Activated CD8-positive, alpha-beta memory T cell treated with anti-CD3 and anti-CD28 coated beads, Interleukin-2, amount 50 U/mL, for 24 hours (primary cell): ENCODE measurements at regions not wholly inside any gene's neighbourhood (a gene's known extent, or its start where the extent isn't known, plus 50 kb on each side); places are given as distances from the start of the nearest gene placed in this dataset.

Experiments used
- DNase-seq: peaks from one replicate; pipeline ENCODE4 v3.0.0-alpha.2; 2020; ENCODE audit errors: extremely low read depth

GRCh38 chr1:185581020-185581419, 153.2 kb upstream of the HMCN1 start:
- no peak for DNase-seq

- DNase-seq = no peak
Observed at GRCh38 chr1:185578293-185578692, 155.9 kb upstream of the HMCN1 start.

- DNase-seq = no peak
Observed at GRCh38 chr1:185574139-185574875, 159.9 kb upstream of the HMCN1 start.

GRCh38 chr1:185573677-185574076, 160.5 kb upstream of the HMCN1 start:
- DNase-seq = no peak

- DNase-seq = no peak
Observed at GRCh38 chr1:185573162-185573561, 161.0 kb upstream of the HMCN1 start.

GRCh38 chr1:185570962-185571361, 163.2 kb upstream of the HMCN1 start:
- no peak for DNase-seq

GRCh38 chr1:185568155-185569123, 165.8 kb upstream of the HMCN1 start:
- DNase-seq = no peak

GRCh38 chr1:185567440-185567839, 166.8 kb upstream of the HMCN1 start:
- DNase-seq = no peak

- no peak for DNase-seq
Observed at GRCh38 chr1:185566995-185567394, 167.2 kb upstream of the HMCN1 start.

- no peak for DNase-seq
Observed at GRCh38 chr1:185565302-185565701, 168.9 kb upstream of the HMCN1 start.

GRCh38 chr1:185564816-185565215, 169.4 kb upstream of the HMCN1 start:
- DNase-seq = no peak

- no peak for DNase-seq
Observed at GRCh38 chr1:185562461-185563359, 171.5 kb upstream of the HMCN1 start.

- no peak for DNase-seq
Observed at GRCh38 chr1:185561629-185562028, 172.6 kb upstream of the HMCN1 start.

- DNase-seq = no peak
Observed at GRCh38 chr1:185560760-185561159, 173.4 kb upstream of the HMCN1 start.

GRCh38 chr1:185559684-185560331, 174.4 kb upstream of the HMCN1 start:
- DNase-seq = no peak

GRCh38 chr1:185559151-185559550, 175.0 kb upstream of the HMCN1 start:
- no peak for DNase-seq

- no peak for DNase-seq
Observed at GRCh38 chr1:185556561-185556960, 177.6 kb upstream of the HMCN1 start.

GRCh38 chr1:185555743-185556142, 178.4 kb upstream of the HMCN1 start:
- DNase-seq = no peak

GRCh38 chr1:185551008-185551407, 183.2 kb upstream of the HMCN1 start:
- no peak for DNase-seq

- DNase-seq = no peak
Observed at GRCh38 chr1:185549906-185550305, 184.3 kb upstream of the HMCN1 start.

- no peak for DNase-seq
Observed at GRCh38 chr1:185546029-185546428, 188.2 kb upstream of the HMCN1 start.
